DMS114 treated with DMSO at 0.1 percent for 48 hours (cell line): ENCODE measurements at regions not wholly inside any gene's neighbourhood (a gene's known extent, or its start where the extent isn't known, plus 50 kb on each side); places are given as distances from the start of the nearest gene placed in this dataset.

ENCODE experiments used
- DNase-seq: peaks from one replicate; lab custom pipeline; 2025; ENCODE audit not compliant: unreplicated experiment; lab: John Stamatoyannopoulos, UW

- DNase-seq = no peak
Observed at GRCh38 chr4:124483048-124483906, 229.3 kb downstream of the ANKRD50 start.

DNA sequence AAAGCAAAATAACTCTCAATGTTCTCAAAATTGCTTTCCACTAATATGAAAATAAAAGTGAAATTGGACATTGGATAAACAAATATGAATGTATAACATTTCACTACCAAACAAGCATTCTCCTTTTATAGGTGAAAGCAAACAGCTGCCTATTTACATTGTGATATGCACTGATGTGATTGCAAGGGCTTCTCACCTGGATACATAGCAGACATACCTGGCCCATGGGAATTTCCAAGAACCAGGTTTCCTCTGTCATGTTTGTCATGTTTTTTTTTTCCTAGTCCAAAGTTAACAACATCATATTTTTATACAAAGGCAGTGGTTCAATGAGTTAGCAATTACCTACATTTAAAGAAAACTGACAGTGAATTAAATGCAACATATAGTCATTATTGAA lies 228.5 kb downstream of the ANKRD50 start:
- DNase-seq = no peak

DNA sequence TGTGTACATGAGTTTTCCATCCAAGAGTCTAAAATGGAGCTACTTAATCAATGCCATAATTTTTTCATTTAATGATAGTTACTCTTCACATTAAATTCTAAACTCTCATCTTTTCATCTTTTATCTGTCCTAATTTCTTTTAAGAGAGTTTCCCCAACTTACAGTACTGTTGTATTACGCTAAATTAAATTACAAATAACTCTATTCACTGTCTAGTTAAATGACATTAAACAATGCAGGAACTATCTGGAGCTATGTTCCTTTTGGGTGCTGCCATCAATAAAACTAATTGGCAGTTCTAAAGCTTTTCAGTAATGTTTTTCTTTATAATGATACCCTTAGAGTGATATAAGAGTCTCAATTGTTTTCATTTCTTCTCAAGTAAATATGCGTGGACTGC lies 227.6 kb downstream of the ANKRD50 start:
- no peak for DNase-seq

- no peak for DNase-seq
Observed at GRCh38 chr4:124486423-124486822, 226.1 kb downstream of the ANKRD50 start.

GRCh38 chr4:124487651-124488050 lies 224.9 kb downstream of the ANKRD50 start:
- DNase-seq = no peak

- no peak for DNase-seq
Observed at GRCh38 chr4:124491361-124492145, 221.0 kb downstream of the ANKRD50 start.

DNA sequence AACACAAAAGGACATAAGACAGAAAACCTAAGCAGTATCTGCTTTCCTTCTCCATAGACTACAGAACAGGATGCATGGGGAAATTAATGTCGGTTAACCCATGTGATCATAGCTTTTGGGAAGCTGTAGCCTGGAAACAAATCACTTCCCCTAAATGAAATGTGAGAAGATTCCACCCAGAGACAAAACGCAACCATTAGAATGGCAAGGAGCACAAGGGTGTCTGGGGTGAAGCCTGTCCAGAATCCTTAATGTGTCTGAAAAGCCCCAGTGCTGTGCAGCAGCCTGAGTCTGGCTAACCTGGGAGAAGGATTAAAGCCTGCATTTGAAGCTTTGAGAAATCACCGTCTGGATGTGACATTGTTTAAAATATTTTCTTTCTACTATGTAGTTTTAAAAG lies 213.3 kb downstream of the ANKRD50 start:
- no peak for DNase-seq

- DNase-seq = no peak
Observed at GRCh38 chr4:124501576-124501975, 211.0 kb downstream of the ANKRD50 start.

GRCh38 chr4:124504431-124504830 lies 208.1 kb downstream of the ANKRD50 start:
- no peak for DNase-seq

DNA sequence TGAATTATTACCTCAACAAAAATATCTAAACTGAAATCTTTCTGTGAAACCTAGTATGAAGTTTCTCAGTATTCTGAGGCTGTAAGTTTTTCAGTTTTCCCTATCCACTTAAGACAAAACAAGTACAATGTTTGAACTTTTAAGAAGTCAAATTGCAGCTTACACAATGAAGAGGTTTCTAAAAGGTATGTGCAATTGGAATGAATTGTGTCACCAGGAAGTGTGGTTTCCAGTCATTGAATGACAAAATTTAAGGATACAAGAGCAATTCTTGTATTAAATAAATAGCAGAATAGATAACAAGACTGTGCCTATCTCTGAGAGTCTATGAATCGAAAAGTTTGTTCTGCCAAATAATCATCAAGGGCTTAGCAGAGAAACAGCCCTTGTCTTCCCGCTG lies 207.3 kb downstream of the ANKRD50 start:
- no peak for DNase-seq

GRCh38 chr4:124509151-124509550 lies 203.4 kb downstream of the ANKRD50 start:
- DNase-seq = no peak

GRCh38 chr4:124514588-124514987 lies 197.9 kb downstream of the ANKRD50 start:
- DNase-seq = no peak

DNA sequence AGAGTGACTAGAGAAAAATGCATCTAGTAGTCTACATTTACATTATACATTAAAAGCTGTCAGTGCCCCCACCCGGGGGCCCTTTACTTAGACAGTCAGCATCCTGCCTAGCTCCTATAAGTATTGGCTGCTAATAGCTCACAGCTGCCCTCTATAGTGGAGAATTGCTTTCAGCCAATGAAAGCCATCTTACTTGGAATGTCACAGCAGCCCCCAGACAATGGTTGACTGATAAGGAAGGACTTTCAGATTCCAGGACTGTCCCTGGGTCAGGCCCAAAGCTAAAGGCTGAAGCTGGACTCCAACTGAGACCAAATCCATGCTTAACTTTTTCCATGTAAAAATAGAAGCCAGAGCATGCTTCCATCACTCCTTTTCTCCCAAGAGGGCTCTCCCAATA lies 196.9 kb downstream of the ANKRD50 start:
- no peak for DNase-seq

DNA sequence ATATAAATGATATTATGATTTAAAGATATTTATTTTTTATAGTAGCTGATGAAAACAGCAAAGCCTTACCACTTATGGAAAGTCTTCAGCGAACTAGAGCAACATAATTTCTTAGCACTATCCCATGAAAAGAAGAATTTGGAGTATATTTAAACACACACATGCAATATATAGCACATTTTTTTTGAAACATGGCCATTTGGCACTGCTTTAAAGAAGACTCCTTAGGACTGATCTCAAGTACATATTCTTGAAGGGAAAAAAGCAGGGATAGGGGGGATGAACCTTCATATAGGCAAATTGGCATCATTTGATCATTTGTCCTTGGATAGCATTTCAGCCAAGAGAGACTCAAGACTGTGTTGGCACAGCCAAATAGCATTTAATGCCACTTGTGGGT lies 193.3 kb downstream of the ANKRD50 start:
- DNase-seq = no peak

GRCh38 chr4:124523816-124524215 lies 188.7 kb downstream of the ANKRD50 start:
- no peak for DNase-seq

- no peak for DNase-seq
Observed at GRCh38 chr4:124525524-124525923, 187.0 kb downstream of the ANKRD50 start.

DNA sequence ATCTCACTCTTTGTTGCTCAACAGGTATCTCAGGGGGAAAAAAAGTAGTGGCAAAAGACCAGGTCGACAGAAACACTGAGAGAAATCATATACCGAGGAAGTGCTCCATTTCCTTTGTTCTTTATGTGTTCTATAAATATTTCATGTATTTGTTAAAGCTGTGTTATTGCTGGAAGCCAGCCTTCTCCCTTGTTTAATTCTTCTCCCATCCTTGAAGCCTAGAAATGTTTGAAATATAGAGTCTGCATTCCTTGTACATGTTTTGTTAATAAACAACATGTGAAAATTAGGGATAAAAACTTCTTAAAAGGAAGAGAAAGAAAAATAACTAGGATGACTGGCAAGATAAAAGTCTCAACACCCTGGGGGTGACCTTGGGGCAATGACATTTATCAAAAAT lies 186.2 kb downstream of the ANKRD50 start:
- no peak for DNase-seq

DNA sequence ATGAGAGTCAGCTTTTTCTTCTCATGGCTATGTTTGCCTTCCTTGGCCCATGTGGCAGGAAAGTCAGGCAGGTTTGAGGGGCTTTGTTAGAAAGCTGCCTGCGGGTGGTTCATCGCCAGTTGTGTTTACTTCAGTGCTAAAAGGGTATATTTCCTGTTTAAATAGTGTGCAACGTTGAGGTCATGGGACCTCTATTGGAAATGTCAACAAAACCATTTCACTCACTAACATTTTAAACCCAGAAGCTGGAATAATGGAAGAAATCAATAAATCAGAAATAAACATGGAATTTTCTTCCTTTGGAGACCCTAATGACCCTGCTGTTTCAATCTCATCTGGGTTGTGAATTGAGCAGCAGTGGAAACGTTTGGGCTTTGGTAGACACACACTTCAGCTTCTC lies 185.8 kb downstream of the ANKRD50 start:
- DNase-seq = no peak

DNA sequence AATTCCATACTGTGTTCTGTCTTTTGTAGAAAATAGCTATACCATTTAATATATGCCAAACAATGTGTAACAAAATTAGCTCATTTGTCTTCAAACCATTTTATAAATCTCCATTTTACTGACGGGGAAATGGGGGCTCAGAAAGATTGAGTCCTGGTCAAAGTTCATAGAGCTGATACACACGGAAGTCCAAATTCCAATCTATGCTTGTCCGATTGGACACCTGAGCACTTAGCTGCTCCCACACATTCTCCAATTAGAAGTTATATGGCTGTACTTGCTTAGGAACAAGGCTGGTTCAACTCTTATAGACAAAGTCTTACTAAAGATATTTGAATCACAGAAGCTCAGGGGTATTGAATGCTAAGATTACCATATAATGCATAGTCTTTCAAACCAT lies 185.2 kb downstream of the ANKRD50 start:
- no peak for DNase-seq

DNA sequence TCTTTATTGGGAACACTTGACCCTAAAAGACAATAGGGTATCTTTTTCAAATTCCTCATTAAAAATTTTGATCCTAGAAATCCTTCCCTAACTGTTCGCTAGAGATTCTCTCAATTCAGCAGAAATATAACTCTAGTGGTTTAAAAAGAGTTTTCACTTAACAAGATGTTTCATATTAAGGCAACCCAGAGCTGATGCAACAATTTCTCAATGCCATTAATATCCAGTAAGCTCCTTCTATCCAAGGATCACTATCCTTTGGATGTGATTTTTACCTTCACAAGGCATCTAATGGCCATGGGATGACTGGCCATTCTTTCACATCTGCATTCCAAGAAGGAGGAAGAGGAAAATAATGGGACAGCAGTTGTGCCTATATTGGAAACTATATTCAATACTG lies 183.4 kb downstream of the ANKRD50 start:
- DNase-seq = no peak

GRCh38 chr4:124530464-124531077 lies 182.0 kb downstream of the ANKRD50 start:
- no peak for DNase-seq

- DNase-seq = no peak
Observed at GRCh38 chr4:124534131-124534530, 178.4 kb downstream of the ANKRD50 start.
